CD14-positive monocyte (primary cell): ENCODE measurements at regions not wholly inside any gene's neighbourhood (a gene's known extent, or its start where the extent isn't known, plus 50 kb on each side); places are given as distances from the start of the nearest gene placed in this dataset.

Source experiments
- DNase-seq, 3 donors: peaks; one replicate each; pipeline ENCODE4 v3.0.0-alpha.2; 2011 to 2022
- H2AFZ ChIP-seq: 2 replicates; pipeline ENCODE4 v1.6.0; 2012; ENCODE audit warnings: mild to moderate bottlenecking, low read depth, low read length, inconsistent platforms; ENCODE audit not compliant: insufficient read depth, poor library complexity, severe bottlenecking
- H3K27ac ChIP-seq, 2 donors: 1 replicate in 1 of 2; 2 replicates in 1 of 2; pipeline ENCODE4 v1.5.1; 2012 to 2013; ENCODE audit warnings: low read length in 2 of 2, control low read depth in 1 of 2, inconsistent platforms in 1 of 2, low read depth in 1 of 2, mild to moderate bottlenecking in 1 of 2
- H3K27me3 ChIP-seq, 2 donors: one replicate each; pipeline versions ENCODE4 v1.6.0 to v1.6.1; 2011 to 2013; ENCODE audit warnings: low read length in 2 of 2; ENCODE audit not compliant: control insufficient read depth in 2 of 2, insufficient read depth in 2 of 2
- H3K36me3 ChIP-seq, 2 donors: replicated peaks in 1 of 2; 1 replicate in 1 of 2; 2 replicates in 1 of 2; pipeline versions ENCODE4 v1.5.1 to v1.6.1; 2012 to 2013; ENCODE audit warnings: low read length in 2 of 2, control low read depth in 1 of 2, inconsistent platforms in 1 of 2, mild to moderate bottlenecking in 1 of 2; ENCODE audit not compliant: insufficient read depth in 2 of 2, control insufficient read depth in 1 of 2
- H3K4me1 ChIP-seq, 2 donors: 1 replicate in 1 of 2; 2 replicates in 1 of 2; pipeline versions ENCODE4 v1.5.1 to v1.6.1; 2012 to 2013; ENCODE audit warnings: low read length in 2 of 2, control low read depth in 1 of 2, inconsistent platforms in 1 of 2, mild to moderate bottlenecking in 1 of 2, moderate library complexity in 1 of 2; ENCODE audit not compliant: insufficient read depth in 2 of 2, control insufficient read depth in 1 of 2
- H3K4me2 ChIP-seq: replicated peaks from 2 replicates; pipeline ENCODE3; 2012; ENCODE audit warnings: low read length, moderate library complexity, mild to moderate bottlenecking; ENCODE audit not compliant: poor library complexity, severe bottlenecking; ENCODE audit errors: extremely low read depth
- H3K4me3 ChIP-seq, 3 experiments: fragments of 200-600 bp in 1 of 3; sonication (generic) in 1 of 3; replicated peaks in 1 of 3; 1 replicate in 2 of 3; 2 replicates in 1 of 3; pipeline ENCODE4 v1.5.1; 2011 to 2013; ENCODE audit warnings: low read length in 3 of 3, mild to moderate bottlenecking in 3 of 3, control low read depth in 2 of 3, low read depth in 2 of 3, inconsistent platforms in 1 of 3, moderate library complexity in 1 of 3
- H3K79me2 ChIP-seq: 2 replicates; pipeline ENCODE4 v1.6.0; 2012; ENCODE audit warnings: mild to moderate bottlenecking, control low read depth, inconsistent platforms, low read length, moderate library complexity; ENCODE audit not compliant: insufficient read depth
- H3K9ac ChIP-seq: 2 replicates; pipeline ENCODE4 v1.6.0; 2017; ENCODE audit warnings: low read length, mild to moderate bottlenecking; ENCODE audit not compliant: insufficient read depth, poor library complexity, severe bottlenecking
- H3K9me3 ChIP-seq, 2 donors: replicated peaks in 1 of 2; 1 replicate in 1 of 2; 2 replicates in 1 of 2; pipeline versions ENCODE4 v1.5.1 to v1.6.1; 2012 to 2013; ENCODE audit warnings: low read length in 2 of 2, control low read depth in 1 of 2; ENCODE audit not compliant: control insufficient read depth in 1 of 2, insufficient read depth in 1 of 2
- H4K20me1 ChIP-seq: 2 replicates; pipeline ENCODE4 v1.6.0; 2012; ENCODE audit warnings: mild to moderate bottlenecking, low read length, control low read depth, moderate library complexity; ENCODE audit not compliant: insufficient read depth
- H3K27ac Mint-ChIP-seq, 7 donors: one replicate each; pipeline ENCODE4 v1.8.0; 2020; ENCODE audit warnings: mild to moderate bottlenecking in 7 of 7, mixed read lengths in 7 of 7, moderate library complexity in 6 of 7, inconsistent platforms in 2 of 7
- H3K27me3 Mint-ChIP-seq, 3 donors: one replicate each; pipeline ENCODE4 v1.8.0; 2021 to 2022; ENCODE audit warnings: low read depth in 3 of 3, mild to moderate bottlenecking in 3 of 3, mixed read lengths in 3 of 3, moderate library complexity in 3 of 3, inconsistent platforms in 1 of 3
- H3K36me3 Mint-ChIP-seq, 2 donors: one replicate each; pipeline ENCODE4 v1.8.0; 2020; ENCODE audit warnings: mixed read lengths in 2 of 2, inconsistent platforms in 1 of 2, mild to moderate bottlenecking in 1 of 2
- H3K4me1 Mint-ChIP-seq: one replicate; pipeline ENCODE4 v1.8.0; 2020; ENCODE audit warnings: mild to moderate bottlenecking, mixed read lengths
- H3K4me3 Mint-ChIP-seq, 2 donors: one replicate each; pipeline ENCODE4 v1.8.0; 2020; ENCODE audit warnings: mild to moderate bottlenecking in 2 of 2, mixed read lengths in 2 of 2, moderate library complexity in 1 of 2
- H3K9me3 Mint-ChIP-seq, 7 donors: one replicate each; pipeline ENCODE4 v1.8.0; 2020 to 2022; ENCODE audit warnings: mixed read lengths in 7 of 7, mild to moderate bottlenecking in 6 of 7, moderate library complexity in 6 of 7, inconsistent platforms in 2 of 7
- WGBS: methylation state at CpG from one replicate; pipeline ENCODE4 v1.1.5; 2013; ENCODE audit warnings: missing lambda C conversion rate; ENCODE audit not compliant: insufficient coverage; 5-methylcytosine and 5-hydroxymethylcytosine counted together
- intact Hi-C, 2 donors: fragments of 100-400 bp; cut with micrococcal nuclease; formaldehyde crosslinking; loops; one replicate each; pipeline versions ENCODE4 v1.15.0 to v1.15.1; 2023
- TF ChIP-seq, protein P1 (sequence below): fragments of 200-600 bp; IDR thresholded peaks from one replicate; pipeline ENCODE4 v1.8.0; 2022; ENCODE audit warnings: antibody characterized with exemption, mild to moderate bottlenecking

DNA sequence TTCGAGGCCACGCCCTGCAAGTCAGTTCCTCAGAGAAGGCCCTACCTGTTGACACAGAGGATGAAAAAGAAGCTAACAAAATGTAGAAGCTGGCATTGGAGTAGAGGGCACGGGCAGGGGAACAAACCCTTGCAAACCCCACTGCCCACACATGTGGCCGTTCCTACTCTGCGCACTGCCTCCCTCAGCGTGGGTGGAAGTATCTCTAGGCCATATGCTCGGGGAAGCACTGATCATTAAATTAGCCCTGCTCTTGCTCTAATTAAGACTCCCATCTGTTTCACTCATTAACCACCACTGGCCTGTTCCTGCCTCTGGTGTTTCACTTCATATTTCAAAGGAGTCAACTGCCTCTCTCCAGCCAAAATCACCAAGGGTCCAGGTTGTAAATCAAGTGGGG, 201.2 kb upstream of the SFSWAP start:
- no peaks in the 10 kb centered on the region for H3K36me3 ChIP-seq
- H3K27ac ChIP-seq, result no peak overlapping the region
- WGBS, result 98% methylated on average over 6 of the region's 7 CpGs
- no peak for DNase-seq
- peak overlapping the region in 1 of 7 donors; percentile 72 for H3K27ac Mint-ChIP-seq
- peaks cover 0 to 6% (median 0%) of the 10 kb centered on the region in 7 donors for H3K9me3 Mint-ChIP-seq
- no peaks in the 10 kb centered on the region for H3K36me3 Mint-ChIP-seq
- TF ChIP-seq, protein P1, sequence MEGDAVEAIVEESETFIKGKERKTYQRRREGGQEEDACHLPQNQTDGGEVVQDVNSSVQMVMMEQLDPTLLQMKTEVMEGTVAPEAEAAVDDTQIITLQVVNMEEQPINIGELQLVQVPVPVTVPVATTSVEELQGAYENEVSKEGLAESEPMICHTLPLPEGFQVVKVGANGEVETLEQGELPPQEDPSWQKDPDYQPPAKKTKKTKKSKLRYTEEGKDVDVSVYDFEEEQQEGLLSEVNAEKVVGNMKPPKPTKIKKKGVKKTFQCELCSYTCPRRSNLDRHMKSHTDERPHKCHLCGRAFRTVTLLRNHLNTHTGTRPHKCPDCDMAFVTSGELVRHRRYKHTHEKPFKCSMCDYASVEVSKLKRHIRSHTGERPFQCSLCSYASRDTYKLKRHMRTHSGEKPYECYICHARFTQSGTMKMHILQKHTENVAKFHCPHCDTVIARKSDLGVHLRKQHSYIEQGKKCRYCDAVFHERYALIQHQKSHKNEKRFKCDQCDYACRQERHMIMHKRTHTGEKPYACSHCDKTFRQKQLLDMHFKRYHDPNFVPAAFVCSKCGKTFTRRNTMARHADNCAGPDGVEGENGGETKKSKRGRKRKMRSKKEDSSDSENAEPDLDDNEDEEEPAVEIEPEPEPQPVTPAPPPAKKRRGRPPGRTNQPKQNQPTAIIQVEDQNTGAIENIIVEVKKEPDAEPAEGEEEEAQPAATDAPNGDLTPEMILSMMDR, result no peak
- no peaks in the 10 kb centered on the region for H4K20me1 ChIP-seq
- peaks cover 3 to 6% (median 4%) of the 10 kb centered on the region in 3 donors for H3K27me3 Mint-ChIP-seq
- H2AFZ ChIP-seq, result no peak overlapping the region
- H3K4me3 Mint-ChIP-seq, result no peak overlapping the region
- no peaks in the 10 kb centered on the region for H3K9me3 ChIP-seq
- no peaks in the 10 kb centered on the region for H3K27me3 ChIP-seq
- peaks cover 7 to 14% of the 10 kb centered on the region in 2 donors for H3K4me1 ChIP-seq
- no peak overlapping the region for H3K9ac ChIP-seq
- peaks cover 10% of the 10 kb centered on the region for H3K4me1 Mint-ChIP-seq
- H3K4me2 ChIP-seq, result no peak overlapping the region
- H3K79me2 ChIP-seq, result no peaks in the 10 kb centered on the region
- H3K4me3 ChIP-seq, result no peak overlapping the region
- intact Hi-C loops, result no loop called here

DNA sequence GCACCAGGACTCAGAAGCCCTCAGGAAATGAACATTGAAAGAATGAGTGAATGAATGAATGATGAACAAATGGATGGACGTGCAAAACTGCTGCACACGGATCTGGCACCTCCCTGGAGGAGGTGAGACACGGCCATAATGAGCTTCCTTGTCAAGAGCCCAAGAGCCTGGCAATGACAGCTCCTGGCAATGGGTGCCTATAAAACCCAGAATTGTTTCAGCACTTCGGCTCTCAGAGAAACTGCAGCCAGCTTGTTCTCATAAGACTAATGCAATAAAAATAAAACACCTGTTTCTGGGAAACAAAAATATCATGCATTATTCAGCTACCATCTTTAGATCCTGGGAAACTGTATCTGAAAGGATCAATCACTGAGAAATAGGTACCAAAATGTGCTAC, 200.5 kb upstream of the SFSWAP start:
- H3K9ac ChIP-seq, result no peak overlapping the region
- WGBS, result 92% methylated on average over 4 of the region's 4 CpGs
- H3K4me2 ChIP-seq, result no peak overlapping the region
- Mint-ChIP-seq H3K27ac (no peak overlapping the region), H3K9me3 (peaks cover 0 to 6% (median 0%) of the 10 kb centered on the region in 7 donors), H3K36me3 (no peaks in the 10 kb centered on the region), H3K4me1 (peaks cover 10% of the 10 kb centered on the region), H3K4me3 (no peak overlapping the region), H3K27me3 (peaks cover 3 to 6% (median 4%) of the 10 kb centered on the region in 3 donors)
- no peak overlapping the region for H2AFZ ChIP-seq
- TF ChIP-seq, protein P1, result no peak
- no peaks in the 10 kb centered on the region for H4K20me1 ChIP-seq
- no peaks in the 10 kb centered on the region for H3K27me3 ChIP-seq
- no peaks in the 10 kb centered on the region for H3K9me3 ChIP-seq
- no peak overlapping the region for H3K4me3 ChIP-seq
- no peak for DNase-seq
- no peak overlapping the region for H3K27ac ChIP-seq
- intact Hi-C loops, result no loop called here
- peaks cover 7 to 14% of the 10 kb centered on the region in 2 donors for H3K4me1 ChIP-seq
- H3K36me3 ChIP-seq, result no peaks in the 10 kb centered on the region
- H3K79me2 ChIP-seq, result no peaks in the 10 kb centered on the region
